B cell (primary cell): ENCODE measurements at regions not wholly inside any gene's neighbourhood (a gene's known extent, or its start where the extent isn't known, plus 50 kb on each side); places are given as distances from the start of the nearest gene placed in this dataset.

Source experiments
- EZH2 ChIP-seq: IDR thresholded peaks from 2 replicates; pipeline ENCODE4 v1.6.1; 2012; ENCODE audit warnings: borderline replicate concordance, low read depth, mild to moderate bottlenecking, moderate library complexity, low read length; ENCODE audit not compliant: insufficient read depth, poor library complexity, severe bottlenecking
- TF ChIP-seq, protein P1 (sequence below): fragments of 200-600 bp; IDR thresholded peaks from one replicate; pipeline ENCODE4 v1.8.0; 2022; ENCODE audit warnings: antibody characterized with exemption, mild to moderate bottlenecking

DNA sequence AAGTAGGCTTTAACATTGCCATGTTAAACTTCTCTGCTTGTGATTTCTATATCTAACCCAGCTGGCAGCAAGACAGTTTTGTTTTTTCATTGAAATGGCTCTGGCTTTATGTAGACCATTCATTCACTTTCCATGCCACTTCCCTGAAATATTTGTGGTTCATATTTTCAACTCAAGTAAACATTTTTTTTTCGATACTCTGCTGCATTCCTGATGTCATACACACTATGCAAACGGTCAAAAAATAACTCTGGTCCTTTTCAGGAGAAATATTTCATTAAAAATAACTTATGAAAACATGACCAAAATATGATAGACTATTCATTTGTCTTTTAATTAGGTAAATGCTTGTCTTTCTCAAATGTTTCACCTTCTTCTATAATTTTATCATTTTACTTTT, 116.3 kb downstream of the USP22 start:
- no peak for TF ChIP-seq EZH2
- TF ChIP-seq, protein P1, sequence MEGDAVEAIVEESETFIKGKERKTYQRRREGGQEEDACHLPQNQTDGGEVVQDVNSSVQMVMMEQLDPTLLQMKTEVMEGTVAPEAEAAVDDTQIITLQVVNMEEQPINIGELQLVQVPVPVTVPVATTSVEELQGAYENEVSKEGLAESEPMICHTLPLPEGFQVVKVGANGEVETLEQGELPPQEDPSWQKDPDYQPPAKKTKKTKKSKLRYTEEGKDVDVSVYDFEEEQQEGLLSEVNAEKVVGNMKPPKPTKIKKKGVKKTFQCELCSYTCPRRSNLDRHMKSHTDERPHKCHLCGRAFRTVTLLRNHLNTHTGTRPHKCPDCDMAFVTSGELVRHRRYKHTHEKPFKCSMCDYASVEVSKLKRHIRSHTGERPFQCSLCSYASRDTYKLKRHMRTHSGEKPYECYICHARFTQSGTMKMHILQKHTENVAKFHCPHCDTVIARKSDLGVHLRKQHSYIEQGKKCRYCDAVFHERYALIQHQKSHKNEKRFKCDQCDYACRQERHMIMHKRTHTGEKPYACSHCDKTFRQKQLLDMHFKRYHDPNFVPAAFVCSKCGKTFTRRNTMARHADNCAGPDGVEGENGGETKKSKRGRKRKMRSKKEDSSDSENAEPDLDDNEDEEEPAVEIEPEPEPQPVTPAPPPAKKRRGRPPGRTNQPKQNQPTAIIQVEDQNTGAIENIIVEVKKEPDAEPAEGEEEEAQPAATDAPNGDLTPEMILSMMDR = no peak
